Erythroblast (primary cell): ENCODE measurements at regions not wholly inside any gene's neighbourhood (a gene's known extent, or its start where the extent isn't known, plus 50 kb on each side); places are given as distances from the start of the nearest gene placed in this dataset.

Source experiments
- GATA1 ChIP-seq: IDR thresholded peaks from 2 replicates; pipeline ENCODE4 v1.6.1; 2011; ENCODE audit warnings: low read depth, mild to moderate bottlenecking, control low read depth, low read length, moderate library complexity
- POLR2A ChIP-seq: IDR thresholded peaks from 2 replicates; pipeline ENCODE4 v1.6.1; 2011; ENCODE audit warnings: mild to moderate bottlenecking, low read length

DNA sequence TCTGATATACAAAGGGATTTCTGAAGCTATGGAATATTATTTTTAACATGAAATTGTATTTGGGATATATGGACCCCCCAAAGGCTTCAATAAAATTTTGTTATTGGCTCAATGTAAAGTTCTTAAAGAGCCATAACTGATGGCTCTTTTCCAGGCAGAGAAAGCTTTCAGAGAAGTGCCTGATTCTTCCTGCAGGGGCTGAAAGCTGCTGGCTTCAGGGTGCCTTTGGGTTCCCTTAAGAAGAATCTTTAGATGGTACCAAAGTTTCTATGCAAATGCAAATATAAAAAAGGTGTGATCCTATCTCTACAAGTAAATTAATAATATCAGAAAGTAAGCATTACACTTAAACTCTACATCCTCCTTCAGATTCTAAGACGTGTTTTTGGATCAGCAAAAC is 72.6 kb downstream of the NR2F2 start:
- TF ChIP-seq POLR2A (no peak), GATA1 (no peak)
